Gastrocnemius medialis (tissue), 4 donors: ENCODE measurements at regions not wholly inside any gene's neighbourhood (a gene's known extent, or its start where the extent isn't known, plus 50 kb on each side); places are given as distances from the start of the nearest gene placed in this dataset.

Source experiments
- CTCF ChIP-seq, 5 experiments: fragments of 450-650 bp in 3 of 5; fragments of 200-600 bp in 2 of 5; sonication (generic) in 2 of 5; IDR thresholded peaks in 4 of 5; conservative IDR thresholded peaks in 1 of 5; 1 replicate in 4 of 5; 2 replicates in 1 of 5; pipeline ENCODE4 v1.5.1; 2016 to 2019; ENCODE audit warnings: antibody characterized with exemption in 5 of 5, mild to moderate bottlenecking in 3 of 5, moderate library complexity in 3 of 5
- POLR2A ChIP-seq, 2 donors: fragments of 450-650 bp; IDR thresholded peaks; one replicate each; pipeline ENCODE4 v1.6.1; 2017; ENCODE audit warnings: antibody characterized with exemption in 2 of 2, mild to moderate bottlenecking in 2 of 2, moderate library complexity in 2 of 2

- TF ChIP-seq CTCF (IDR thresholded peaks at IDR 0.05 in 4 of 5, conservative IDR thresholded peaks at IDR 0.05 in 1 of 5) (no peak), POLR2A (IDR thresholded peaks at IDR 0.05) (peak in 1 of 2 donors; percentile 43)
These were observed 669.8 kb upstream of the ADAMTS5 start for GRCh38 chr21:27636656-27637055.
